SK-N-SH treated with all-trans-retinoic acid at 6 μM for 48 hours (cell line): ENCODE measurements at regions not wholly inside any gene's neighbourhood (a gene's known extent, or its start where the extent isn't known, plus 50 kb on each side); places are given as distances from the start of the nearest gene placed in this dataset.

Experiments
- ATAC-seq: fragments of 200-7000 bp; cut with Tn5 transposase; 3 replicates; pipeline ENCODE4 v1.9.1; 2020; ENCODE audit warnings: mild to moderate bottlenecking, moderate library complexity
- ARNTL ChIP-seq: fragments of 450-650 bp; formaldehyde crosslinking; IDR thresholded peaks from 2 replicates; pipeline ENCODE4 v1.5.0; 2020; ENCODE audit warnings: low read depth, mild to moderate bottlenecking, moderate library complexity, borderline replicate concordance
- CSDC2 ChIP-seq: fragments of 250-450 bp; sonication (Bioruptor Pico); IDR thresholded peaks from 2 replicates; pipeline ENCODE4 v1.5.0; 2020; ENCODE audit warnings: mild to moderate bottlenecking, moderate library complexity
- ESRRG ChIP-seq: fragments of 250-450 bp; sonication (Bioruptor Pico); IDR thresholded peaks from 2 replicates; pipeline ENCODE4 v1.6.1; 2021; ENCODE audit warnings: mild to moderate bottlenecking
- GLIS3 ChIP-seq: fragments of 250-450 bp; sonication (Bioruptor Pico); IDR thresholded peaks from 2 replicates; pipeline ENCODE4 v1.5.0; 2020; ENCODE audit warnings: mild to moderate bottlenecking, moderate library complexity
- ISL1 ChIP-seq: fragments of 250-450 bp; sonication (Bioruptor Pico); IDR thresholded peaks from 2 replicates; pipeline ENCODE4 v2.1.2; 2022; ENCODE audit warnings: mild to moderate bottlenecking, moderate library complexity
- OSR1 ChIP-seq: fragments of 250-450 bp; sonication (Bioruptor Pico); IDR thresholded peaks from 2 replicates; pipeline ENCODE4 v1.8.0; 2022; ENCODE audit warnings: moderate library complexity, mild to moderate bottlenecking, inconsistent platforms
- PPARA ChIP-seq: fragments of 250-450 bp; sonication (Bioruptor Pico); IDR thresholded peaks from 2 replicates; pipeline ENCODE4 v1.5.0; 2020; ENCODE audit warnings: mild to moderate bottlenecking, borderline replicate concordance
- RARB ChIP-seq: fragments of 250-450 bp; sonication (Bioruptor Pico); IDR thresholded peaks from 2 replicates; pipeline ENCODE4 v1.8.0; 2021; ENCODE audit warnings: mild to moderate bottlenecking, moderate library complexity
- SNAI2 ChIP-seq: fragments of 250-450 bp; sonication (Bioruptor Pico); IDR thresholded peaks from 2 replicates; pipeline ENCODE4 v1.5.0; 2020; ENCODE audit warnings: mild to moderate bottlenecking, moderate library complexity
- TCF4 ChIP-seq: fragments of 250-450 bp; sonication (Bioruptor Pico); IDR thresholded peaks from 2 replicates; pipeline ENCODE4 v1.8.0; 2021; ENCODE audit warnings: mild to moderate bottlenecking, moderate library complexity, borderline replicate concordance
- TOX ChIP-seq: fragments of 250-450 bp; sonication (Bioruptor Pico); IDR thresholded peaks from 2 replicates; pipeline ENCODE4 v1.8.0; 2021; ENCODE audit warnings: mild to moderate bottlenecking, moderate library complexity, borderline replicate concordance
- ZC3H10 ChIP-seq: fragments of 250-450 bp; sonication (Bioruptor Pico); IDR thresholded peaks from 2 replicates; pipeline ENCODE4 v1.5.1; 2021; ENCODE audit warnings: mild to moderate bottlenecking, moderate library complexity
- ZFP3 ChIP-seq: fragments of 250-450 bp; sonication (Bioruptor Pico); IDR thresholded peaks from 2 replicates; pipeline ENCODE4 v1.5.0; 2020; ENCODE audit warnings: mild to moderate bottlenecking, moderate library complexity
- ZFP30 ChIP-seq: fragments of 450-650 bp; formaldehyde crosslinking; IDR thresholded peaks from 2 replicates; pipeline ENCODE4 v1.5.0; 2022; ENCODE audit warnings: mild to moderate bottlenecking, moderate library complexity
- ZNF565 ChIP-seq: fragments of 450-650 bp; formaldehyde crosslinking; conservative IDR thresholded peaks from 2 replicates; pipeline ENCODE4 v1.5.0; 2020; ENCODE audit warnings: low read depth, mild to moderate bottlenecking, moderate library complexity
- ZNF70 ChIP-seq: fragments of 450-650 bp; formaldehyde crosslinking; IDR thresholded peaks from 2 replicates; pipeline ENCODE4 v1.5.0; 2020; ENCODE audit warnings: mild to moderate bottlenecking, moderate library complexity
- ZNF8 ChIP-seq: fragments of 450-650 bp; formaldehyde crosslinking; IDR thresholded peaks from 2 replicates; pipeline ENCODE4 v1.5.0; 2020; ENCODE audit warnings: mild to moderate bottlenecking, moderate library complexity
- TF ChIP-seq, protein P1 (sequence below): fragments of 250-450 bp; sonication (Bioruptor Pico); IDR thresholded peaks from 2 replicates; pipeline ENCODE4 v1.5.1; 2021; ENCODE audit warnings: mild to moderate bottlenecking, moderate library complexity
- TF ChIP-seq, protein P2 (sequence below): fragments of 250-450 bp; sonication (Bioruptor Pico); IDR thresholded peaks from 2 replicates; pipeline ENCODE4 v1.5.0; 2020; ENCODE audit warnings: mild to moderate bottlenecking, moderate library complexity
- TF ChIP-seq, protein P3 (sequence below): fragments of 250-450 bp; sonication (Bioruptor Pico); IDR thresholded peaks from 2 replicates; pipeline ENCODE4 v1.8.0; 2021; ENCODE audit warnings: low read depth, mild to moderate bottlenecking, moderate library complexity, borderline replicate concordance
- TF ChIP-seq, protein P4 (sequence below): fragments of 250-450 bp; sonication (Bioruptor Pico); IDR thresholded peaks from 2 replicates; pipeline ENCODE4 v1.8.0; 2020; ENCODE audit warnings: mild to moderate bottlenecking, moderate library complexity, borderline replicate concordance
- TF ChIP-seq, protein P5 (sequence below): fragments of 250-450 bp; sonication (Bioruptor Pico); IDR thresholded peaks from 2 replicates; pipeline ENCODE4 v1.5.1; 2020; ENCODE audit warnings: low read depth, mild to moderate bottlenecking, moderate library complexity

DNA sequence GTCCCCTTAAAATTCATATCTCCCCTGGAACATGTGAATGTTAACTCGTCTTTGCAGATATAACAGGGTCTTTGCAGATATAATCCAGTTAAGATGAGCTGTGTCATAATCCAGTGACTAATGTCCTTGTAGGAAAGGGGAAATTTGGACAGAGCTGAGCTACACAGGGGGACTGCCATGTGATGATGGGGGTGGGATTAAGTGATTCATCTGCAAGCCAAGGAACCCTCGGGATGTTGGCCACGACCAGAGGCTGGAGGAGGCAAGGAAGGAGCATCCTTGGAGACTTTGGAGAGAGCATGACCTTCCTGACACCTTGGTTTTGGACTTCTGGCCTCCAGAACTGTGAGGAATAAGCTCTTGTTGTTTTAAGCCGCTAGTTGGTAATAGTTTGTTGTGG lies 153.9 kb upstream of the PCBD1 start (continued):
- TF ChIP-seq, protein P1, sequence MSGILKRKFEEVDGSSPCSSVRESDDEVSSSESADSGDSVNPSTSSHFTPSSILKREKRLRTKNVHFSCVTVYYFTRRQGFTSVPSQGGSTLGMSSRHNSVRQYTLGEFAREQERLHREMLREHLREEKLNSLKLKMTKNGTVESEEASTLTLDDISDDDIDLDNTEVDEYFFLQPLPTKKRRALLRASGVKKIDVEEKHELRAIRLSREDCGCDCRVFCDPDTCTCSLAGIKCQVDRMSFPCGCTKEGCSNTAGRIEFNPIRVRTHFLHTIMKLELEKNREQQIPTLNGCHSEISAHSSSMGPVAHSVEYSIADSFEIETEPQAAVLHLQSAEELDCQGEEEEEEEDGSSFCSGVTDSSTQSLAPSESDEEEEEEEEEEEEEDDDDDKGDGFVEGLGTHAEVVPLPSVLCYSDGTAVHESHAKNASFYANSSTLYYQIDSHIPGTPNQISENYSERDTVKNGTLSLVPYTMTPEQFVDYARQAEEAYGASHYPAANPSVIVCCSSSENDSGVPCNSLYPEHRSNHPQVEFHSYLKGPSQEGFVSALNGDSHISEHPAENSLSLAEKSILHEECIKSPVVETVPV (CRISPR knock-in tag), result no peak
- TF ChIP-seq ESRRG, result no peak
- TF ChIP-seq TCF4, result no peak
- TF ChIP-seq TOX (CRISPR knock-in tag), result no peak
- TF ChIP-seq ZFP3 (CRISPR knock-in tag), result no peak
- no peak for TF ChIP-seq PPARA (CRISPR knock-in tag)
- TF ChIP-seq GLIS3, result no peak
- no peak for TF ChIP-seq ZNF565 (CRISPR knock-in tag)
- no peak for TF ChIP-seq ISL1 (CRISPR knock-in tag)
- no peak for TF ChIP-seq RARB (CRISPR knock-in tag)
- TF ChIP-seq, all 23 proteins: peak for 0

DNA sequence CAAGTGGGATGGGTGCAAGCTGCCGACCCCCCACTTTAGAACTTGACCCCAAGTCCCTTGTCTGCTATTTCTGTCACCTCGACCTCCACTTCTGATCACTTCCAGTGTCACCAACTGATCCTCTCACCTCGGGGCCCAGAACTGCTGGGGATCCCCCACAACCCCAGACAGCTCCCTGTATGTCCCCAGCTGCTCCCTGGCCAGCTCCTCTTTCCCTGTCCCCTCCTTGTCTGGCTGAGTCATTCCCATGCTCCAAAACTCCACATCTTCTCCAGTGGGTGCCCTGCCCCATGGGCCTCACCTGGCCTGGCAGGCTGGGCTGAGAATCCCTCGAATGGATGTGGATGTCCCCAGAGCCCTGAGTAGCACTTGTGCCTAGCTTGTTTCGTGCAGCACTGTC lies 154.3 kb upstream of the PCBD1 start:
- TF ChIP-seq OSR1, result no peak
- no peak for TF ChIP-seq GLIS3
- no peak for ATAC-seq

DNA sequence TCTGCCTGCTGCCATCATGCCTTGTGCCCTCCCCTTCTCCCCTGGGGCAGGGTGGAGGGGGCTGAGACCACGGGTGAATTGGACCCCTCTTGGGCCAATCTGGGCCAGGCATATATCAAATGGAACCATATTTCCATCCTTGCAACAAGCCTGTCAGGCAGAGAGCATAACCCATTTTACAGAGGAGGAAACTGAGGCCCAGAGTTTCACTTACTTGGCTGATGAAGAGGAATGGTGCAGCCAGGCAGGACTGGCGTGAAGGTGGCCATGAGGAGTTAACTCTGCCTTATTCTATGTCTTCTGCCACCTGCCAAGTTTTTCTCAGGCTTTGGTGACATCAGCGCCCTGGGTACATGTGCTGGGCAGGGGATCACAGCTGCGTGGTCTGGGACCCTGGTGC lies 155.5 kb upstream of the PCBD1 start:
- no peak for ATAC-seq
- no peak for TF ChIP-seq TCF4
- TF ChIP-seq, protein P2, sequence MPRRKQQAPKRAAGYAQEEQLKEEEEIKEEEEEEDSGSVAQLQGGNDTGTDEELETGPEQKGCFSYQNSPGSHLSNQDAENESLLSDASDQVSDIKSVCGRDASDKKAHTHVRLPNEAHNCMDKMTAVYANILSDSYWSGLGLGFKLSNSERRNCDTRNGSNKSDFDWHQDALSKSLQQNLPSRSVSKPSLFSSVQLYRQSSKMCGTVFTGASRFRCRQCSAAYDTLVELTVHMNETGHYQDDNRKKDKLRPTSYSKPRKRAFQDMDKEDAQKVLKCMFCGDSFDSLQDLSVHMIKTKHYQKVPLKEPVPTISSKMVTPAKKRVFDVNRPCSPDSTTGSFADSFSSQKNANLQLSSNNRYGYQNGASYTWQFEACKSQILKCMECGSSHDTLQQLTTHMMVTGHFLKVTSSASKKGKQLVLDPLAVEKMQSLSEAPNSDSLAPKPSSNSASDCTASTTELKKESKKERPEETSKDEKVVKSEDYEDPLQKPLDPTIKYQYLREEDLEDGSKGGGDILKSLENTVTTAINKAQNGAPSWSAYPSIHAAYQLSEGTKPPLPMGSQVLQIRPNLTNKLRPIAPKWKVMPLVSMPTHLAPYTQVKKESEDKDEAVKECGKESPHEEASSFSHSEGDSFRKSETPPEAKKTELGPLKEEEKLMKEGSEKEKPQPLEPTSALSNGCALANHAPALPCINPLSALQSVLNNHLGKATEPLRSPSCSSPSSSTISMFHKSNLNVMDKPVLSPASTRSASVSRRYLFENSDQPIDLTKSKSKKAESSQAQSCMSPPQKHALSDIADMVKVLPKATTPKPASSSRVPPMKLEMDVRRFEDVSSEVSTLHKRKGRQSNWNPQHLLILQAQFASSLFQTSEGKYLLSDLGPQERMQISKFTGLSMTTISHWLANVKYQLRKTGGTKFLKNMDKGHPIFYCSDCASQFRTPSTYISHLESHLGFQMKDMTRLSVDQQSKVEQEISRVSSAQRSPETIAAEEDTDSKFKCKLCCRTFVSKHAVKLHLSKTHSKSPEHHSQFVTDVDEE, result no peak
- TF ChIP-seq ZFP3 (CRISPR knock-in tag), result no peak
- no peak for TF ChIP-seq ZNF8 (CRISPR knock-in tag)
- no peak for TF ChIP-seq CSDC2
- TF ChIP-seq, protein P3, sequence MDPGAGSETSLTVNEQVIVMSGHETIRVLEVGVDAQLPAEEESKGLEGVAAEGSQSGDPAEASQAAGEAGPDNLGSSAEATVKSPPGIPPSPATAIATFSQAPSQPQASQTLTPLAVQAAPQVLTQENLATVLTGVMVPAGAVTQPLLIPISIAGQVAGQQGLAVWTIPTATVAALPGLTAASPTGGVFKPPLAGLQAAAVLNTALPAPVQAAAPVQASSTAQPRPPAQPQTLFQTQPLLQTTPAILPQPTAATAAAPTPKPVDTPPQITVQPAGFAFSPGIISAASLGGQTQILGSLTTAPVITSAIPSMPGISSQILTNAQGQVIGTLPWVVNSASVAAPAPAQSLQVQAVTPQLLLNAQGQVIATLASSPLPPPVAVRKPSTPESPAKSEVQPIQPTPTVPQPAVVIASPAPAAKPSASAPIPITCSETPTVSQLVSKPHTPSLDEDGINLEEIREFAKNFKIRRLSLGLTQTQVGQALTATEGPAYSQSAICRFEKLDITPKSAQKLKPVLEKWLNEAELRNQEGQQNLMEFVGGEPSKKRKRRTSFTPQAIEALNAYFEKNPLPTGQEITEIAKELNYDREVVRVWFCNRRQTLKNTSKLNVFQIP (CRISPR knock-in tag), result no peak
- no peak for TF ChIP-seq ZNF70
- TF ChIP-seq SNAI2 (CRISPR knock-in tag), result no peak
- TF ChIP-seq, protein P4, sequence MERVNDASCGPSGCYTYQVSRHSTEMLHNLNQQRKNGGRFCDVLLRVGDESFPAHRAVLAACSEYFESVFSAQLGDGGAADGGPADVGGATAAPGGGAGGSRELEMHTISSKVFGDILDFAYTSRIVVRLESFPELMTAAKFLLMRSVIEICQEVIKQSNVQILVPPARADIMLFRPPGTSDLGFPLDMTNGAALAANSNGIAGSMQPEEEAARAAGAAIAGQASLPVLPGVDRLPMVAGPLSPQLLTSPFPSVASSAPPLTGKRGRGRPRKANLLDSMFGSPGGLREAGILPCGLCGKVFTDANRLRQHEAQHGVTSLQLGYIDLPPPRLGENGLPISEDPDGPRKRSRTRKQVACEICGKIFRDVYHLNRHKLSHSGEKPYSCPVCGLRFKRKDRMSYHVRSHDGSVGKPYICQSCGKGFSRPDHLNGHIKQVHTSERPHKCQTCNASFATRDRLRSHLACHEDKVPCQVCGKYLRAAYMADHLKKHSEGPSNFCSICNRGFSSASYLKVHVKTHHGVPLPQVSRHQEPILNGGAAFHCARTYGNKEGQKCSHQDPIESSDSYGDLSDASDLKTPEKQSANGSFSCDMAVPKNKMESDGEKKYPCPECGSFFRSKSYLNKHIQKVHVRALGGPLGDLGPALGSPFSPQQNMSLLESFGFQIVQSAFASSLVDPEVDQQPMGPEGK, result no peak
- no peak for TF ChIP-seq ZFP30
- TF ChIP-seq, protein P5, sequence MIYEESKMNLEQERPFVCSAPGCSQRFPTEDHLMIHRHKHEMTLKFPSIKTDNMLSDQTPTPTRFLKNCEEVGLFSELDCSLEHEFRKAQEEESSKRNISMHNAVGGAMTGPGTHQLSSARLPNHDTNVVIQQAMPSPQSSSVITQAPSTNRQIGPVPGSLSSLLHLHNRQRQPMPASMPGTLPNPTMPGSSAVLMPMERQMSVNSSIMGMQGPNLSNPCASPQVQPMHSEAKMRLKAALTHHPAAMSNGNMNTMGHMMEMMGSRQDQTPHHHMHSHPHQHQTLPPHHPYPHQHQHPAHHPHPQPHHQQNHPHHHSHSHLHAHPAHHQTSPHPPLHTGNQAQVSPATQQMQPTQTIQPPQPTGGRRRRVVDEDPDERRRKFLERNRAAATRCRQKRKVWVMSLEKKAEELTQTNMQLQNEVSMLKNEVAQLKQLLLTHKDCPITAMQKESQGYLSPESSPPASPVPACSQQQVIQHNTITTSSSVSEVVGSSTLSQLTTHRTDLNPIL (CRISPR knock-in tag), result no peak
- TF ChIP-seq TOX (CRISPR knock-in tag), result no peak
- TF ChIP-seq ZC3H10 (CRISPR knock-in tag), result no peak
- TF ChIP-seq, all 23 proteins: peak for 0

DNA sequence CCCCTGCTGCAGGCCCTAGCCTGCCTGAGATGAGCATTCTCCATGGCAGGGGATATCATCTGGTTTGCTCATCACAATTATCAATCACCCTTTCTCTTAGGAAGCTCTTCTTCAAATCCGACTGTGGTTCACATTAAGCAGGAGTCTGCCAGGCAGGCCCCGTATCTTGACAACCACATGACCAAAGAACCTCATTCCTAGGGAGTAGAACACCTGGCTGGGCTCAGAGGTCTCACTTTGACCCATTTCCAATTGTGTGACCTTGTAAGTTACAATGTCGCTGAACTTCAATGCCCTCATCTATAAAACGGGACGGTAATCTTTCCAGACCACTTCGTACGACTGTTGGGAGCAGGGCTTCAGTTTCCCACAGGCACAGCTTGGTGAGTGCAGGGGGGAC lies 156.4 kb upstream of the PCBD1 start:
- ATAC-seq, result no peak
- no peak for TF ChIP-seq ZNF8 (CRISPR knock-in tag)
- no peak for TF ChIP-seq ZNF565 (CRISPR knock-in tag)
- TF ChIP-seq, protein P2, result no peak
- no peak for TF ChIP-seq ARNTL (CRISPR knock-in tag)
- TF ChIP-seq, protein P4, result no peak
- TF ChIP-seq ZFP30, result no peak
